Large intestine (tissue), 3 donors: ENCODE measurements at regions not wholly inside any gene's neighbourhood (a gene's known extent, or its start where the extent isn't known, plus 50 kb on each side); places are given as distances from the start of the nearest gene placed in this dataset.
A peak's percentile ranks its signal among the peaks of the same experiment; 100 is the strongest.

Experiments
- DNase-seq, 2 donors: peaks; one replicate each; pipeline versions ENCODE4 v3.0.0 to v3.0.0-alpha.2; 2013
- H3K27ac ChIP-seq: one replicate; pipeline ENCODE4 v1.5.1; 2013; ENCODE audit warnings: low read length
- H3K27me3 ChIP-seq: 2 replicates; pipeline ENCODE4 v1.6.1; 2013; ENCODE audit warnings: low read length; ENCODE audit not compliant: control insufficient read depth, insufficient read depth
- H3K36me3 ChIP-seq: 2 replicates; pipeline ENCODE4 v1.6.1; 2013; ENCODE audit warnings: low read length; ENCODE audit not compliant: control insufficient read depth, insufficient read depth
- H3K4me1 ChIP-seq: one replicate; pipeline ENCODE4 v1.6.1; 2013; ENCODE audit warnings: low read length; ENCODE audit not compliant: control insufficient read depth, insufficient read depth
- H3K4me3 ChIP-seq: one replicate; pipeline ENCODE4 v1.5.1; 2013; ENCODE audit warnings: low read length
- H3K9me3 ChIP-seq: one replicate; pipeline ENCODE4 v1.6.1; 2013; ENCODE audit warnings: mild to moderate bottlenecking, low read depth, low read length, moderate library complexity; ENCODE audit not compliant: control insufficient read depth
- WGBS: methylation state at CpG from one replicate; pipeline ENCODE4 v1.1.5; 2013; ENCODE audit warnings: low lambda C conversion rate; ENCODE audit not compliant: insufficient coverage; 5-methylcytosine and 5-hydroxymethylcytosine counted together

DNA sequence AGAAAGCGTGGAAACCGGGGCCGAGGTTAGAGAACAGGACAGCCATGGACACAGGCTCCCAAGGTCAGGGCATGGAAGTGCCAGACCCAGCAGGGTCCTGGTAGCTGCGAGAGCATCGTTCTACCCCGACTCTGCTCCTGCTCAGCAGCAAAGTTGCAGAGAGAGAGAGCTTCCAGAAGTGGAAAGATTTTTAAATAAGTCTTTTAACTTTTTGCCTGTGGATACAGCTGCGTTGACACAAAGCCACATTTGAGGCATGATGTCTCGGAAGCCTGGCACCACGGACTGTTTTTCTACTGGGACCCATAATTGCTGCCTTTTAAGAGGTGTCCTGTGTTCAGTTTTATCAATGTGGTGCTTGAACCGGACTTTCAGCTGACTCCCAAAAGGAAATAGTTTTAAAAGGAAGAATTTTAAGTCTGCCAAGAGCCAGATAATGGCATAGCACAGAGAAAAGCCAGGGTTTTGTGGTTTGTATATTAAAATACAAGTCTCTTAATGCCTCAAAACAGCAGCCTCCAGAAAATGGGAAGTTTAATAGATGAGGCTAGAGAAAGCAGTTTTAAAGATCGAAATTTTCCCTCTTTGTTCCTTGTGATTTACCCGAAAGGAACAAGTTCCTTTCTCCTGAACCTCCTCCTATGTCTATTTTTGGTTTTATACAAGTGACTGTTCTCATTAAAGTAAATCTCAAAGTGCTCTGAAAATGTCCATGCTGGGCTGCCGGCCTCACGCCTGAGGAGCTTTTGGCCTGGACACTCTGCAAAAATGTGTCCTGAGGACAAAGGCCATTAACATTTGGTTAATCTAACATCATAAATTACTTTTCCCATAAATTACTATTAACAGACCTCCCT lies 91.5 kb downstream of the RIN2 start:
- no peaks in the 10 kb centered on the region for H3K9me3 ChIP-seq
- no peak overlapping the region for H3K27ac ChIP-seq
- no peaks in the 10 kb centered on the region for H3K27me3 ChIP-seq
- WGBS = 44% methylated on average over 2 of the region's 14 CpGs
- H3K4me1 ChIP-seq = peaks cover 9% of the 10 kb centered on the region
- no peak overlapping the region for H3K4me3 ChIP-seq
- H3K36me3 ChIP-seq = no peaks in the 10 kb centered on the region
- DNase-seq = no peak

GRCh38 chr20:19850198-19850533 lies 92.1 kb downstream of the RIN2 start:
- peak in 1 of 2 donors; percentile 51 for DNase-seq
- WGBS = no CpG with 5 or more reads among the region's 4 CpGs

DNA sequence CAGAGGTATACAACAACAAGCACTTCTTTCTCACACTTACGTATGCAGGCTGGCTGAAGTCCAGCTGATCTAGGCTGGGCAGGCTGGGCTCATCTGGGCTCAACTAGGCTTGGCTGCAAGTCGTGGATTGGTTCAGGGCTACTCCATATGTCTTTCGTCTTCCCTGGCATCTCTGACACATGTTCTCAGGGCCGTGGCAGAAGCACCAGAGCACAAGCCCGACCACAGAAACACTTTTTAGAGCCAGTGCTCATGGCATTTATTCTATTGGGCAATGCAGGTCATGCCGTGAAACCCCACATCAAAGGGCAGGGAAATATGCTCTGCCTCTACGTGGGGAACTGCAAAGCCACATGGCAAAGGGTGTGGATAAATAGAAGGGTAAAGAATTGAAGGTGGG lies 93.8 kb downstream of the RIN2 start:
- no peak for DNase-seq
- no CpG with 5 or more reads among the region's 7 CpGs for WGBS
- H3K4me3 ChIP-seq = no peak overlapping the region
- peaks cover 9% of the 10 kb centered on the region for H3K4me1 ChIP-seq
- no peak overlapping the region for H3K27ac ChIP-seq
- H3K9me3 ChIP-seq = no peaks in the 10 kb centered on the region
- H3K36me3 ChIP-seq = no peaks in the 10 kb centered on the region
- H3K27me3 ChIP-seq = no peaks in the 10 kb centered on the region

More at GRCh38 chr20:19850198-19850533, 92.1 kb downstream of the RIN2 start:
- Histone ChIP-seq H3K9me3 (no peaks in the 10 kb centered on the region), H3K27me3 (no peaks in the 10 kb centered on the region), H3K4me1 (peaks cover 9% of the 10 kb centered on the region), H3K27ac (no peak overlapping the region), H3K36me3 (no peaks in the 10 kb centered on the region), H3K4me3 (no peak overlapping the region)

DNA sequence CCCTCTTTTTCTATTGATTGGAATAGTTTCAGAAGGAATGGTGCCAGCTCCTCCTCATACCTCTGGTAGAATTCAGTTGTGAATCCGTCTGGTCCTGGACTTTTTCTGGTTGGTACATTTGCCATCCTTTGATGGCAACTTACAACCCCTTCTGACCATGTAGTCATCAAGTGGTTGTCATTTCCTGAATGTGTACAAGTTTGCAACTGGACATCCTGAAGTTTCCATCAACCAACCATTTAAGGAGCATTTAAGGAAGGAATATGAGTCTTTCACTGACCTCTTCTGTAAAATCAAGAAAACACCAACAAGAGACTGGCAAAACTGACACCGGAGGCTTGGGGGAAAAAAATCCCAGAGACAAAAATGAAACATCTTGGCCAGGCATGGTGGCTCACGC lies 97.4 kb downstream of the RIN2 start:
- Histone ChIP-seq H3K27ac (no peak overlapping the region), H3K4me3 (no peak overlapping the region), H3K27me3 (no peaks in the 10 kb centered on the region), H3K9me3 (no peaks in the 10 kb centered on the region), H3K4me1 (peaks cover 16% of the 10 kb centered on the region), H3K36me3 (no peaks in the 10 kb centered on the region)
- DNase-seq = no peak
- no CpG with 5 or more reads among the region's 3 CpGs for WGBS

GRCh38 chr20:19858466-19859371 lies 100.7 kb downstream of the RIN2 start:
- Histone ChIP-seq H3K9me3 (no peaks in the 10 kb centered on the region), H3K27ac (no peak overlapping the region), H3K4me1 (peaks cover 27% of the 10 kb centered on the region), H3K4me3 (no peak overlapping the region), H3K27me3 (no peaks in the 10 kb centered on the region), H3K36me3 (no peaks in the 10 kb centered on the region)
- 48% methylated on average over 3 of the region's 9 CpGs for WGBS
- DNase-seq = no peak

DNA sequence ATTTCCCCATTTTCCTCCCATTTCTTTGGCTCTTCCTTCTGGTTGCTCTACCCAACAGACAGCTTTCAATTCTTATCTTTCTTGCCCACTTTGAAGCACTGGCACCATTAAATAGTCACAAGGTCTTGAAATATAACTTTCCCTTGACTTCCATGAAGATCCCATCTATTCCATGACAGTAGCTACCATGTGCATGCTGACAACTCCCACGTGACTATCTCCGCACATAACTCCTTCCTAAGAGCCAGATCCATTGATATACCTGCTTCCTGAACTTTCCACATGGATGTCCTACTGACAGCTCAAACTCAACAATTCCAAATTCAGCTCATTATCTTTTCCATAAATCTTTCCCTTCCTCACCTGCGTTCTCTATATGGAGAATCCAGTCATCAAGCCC lies 101.4 kb downstream of the RIN2 start:
- no peaks in the 10 kb centered on the region for H3K9me3 ChIP-seq
- WGBS = no CpG with 5 or more reads among the region's 3 CpGs
- peak overlapping the region; percentile 91 for H3K27ac ChIP-seq
- peaks cover 27% of the 10 kb centered on the region for H3K4me1 ChIP-seq
- H3K4me3 ChIP-seq = no peak overlapping the region
- no peaks in the 10 kb centered on the region for H3K27me3 ChIP-seq
- no peak for DNase-seq
- H3K36me3 ChIP-seq = no peaks in the 10 kb centered on the region

DNA sequence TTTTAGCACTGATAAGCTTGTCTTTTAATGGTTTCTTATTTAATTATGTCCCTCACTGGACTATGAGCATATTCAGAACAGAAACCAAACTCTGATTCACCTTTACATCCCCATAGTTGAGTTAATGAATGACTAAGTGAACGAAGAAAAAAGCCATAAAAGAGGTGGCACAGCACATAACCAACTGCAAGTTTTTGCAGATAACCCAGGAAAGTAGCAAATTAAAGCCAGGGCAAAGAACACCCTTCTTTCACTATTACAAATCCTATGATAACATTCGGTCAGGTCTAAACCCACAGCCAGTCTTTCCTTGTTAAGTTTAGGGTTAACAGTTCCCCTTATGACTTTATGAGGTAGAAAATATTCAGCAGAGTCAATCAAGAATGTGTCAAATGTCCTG lies 102.7 kb downstream of the RIN2 start:
- no peak overlapping the region for H3K4me3 ChIP-seq
- DNase-seq = peak; percentile 76 to 93
- WGBS = no CpG with 5 or more reads among the region's 2 CpGs
- no peaks in the 10 kb centered on the region for H3K36me3 ChIP-seq
- H3K9me3 ChIP-seq = no peaks in the 10 kb centered on the region
- no peaks in the 10 kb centered on the region for H3K27me3 ChIP-seq
- peaks cover 27% of the 10 kb centered on the region for H3K4me1 ChIP-seq
- H3K27ac ChIP-seq = peak overlapping the region; percentile 91

DNA sequence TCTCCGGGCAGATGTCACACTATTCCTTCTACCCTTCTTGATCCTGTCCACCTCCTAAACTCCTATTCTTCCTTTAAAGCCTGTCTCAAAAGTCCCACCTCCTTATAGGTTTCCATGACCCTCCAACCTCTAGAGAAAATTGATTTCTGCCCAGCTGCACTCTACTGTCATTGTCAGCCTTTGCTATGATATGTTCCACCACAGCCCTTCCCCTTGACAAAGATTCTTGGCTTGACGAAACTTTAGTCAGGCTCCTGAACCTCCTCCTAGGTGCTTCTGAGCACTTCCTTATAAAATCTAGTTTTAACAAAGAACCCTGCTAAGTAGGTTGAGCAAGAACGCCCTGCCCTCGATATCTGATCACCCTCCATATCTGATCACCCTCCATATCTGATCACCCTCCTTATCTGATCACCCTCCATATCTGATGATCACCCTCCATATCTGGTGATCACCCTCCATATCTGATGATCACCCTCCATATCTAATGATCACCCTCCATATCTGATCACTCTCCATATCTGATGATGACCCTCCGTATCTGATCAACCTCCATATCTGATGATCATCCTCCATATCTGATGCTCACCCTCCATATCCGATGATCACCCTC lies 103.2 kb downstream of the RIN2 start:
- Histone ChIP-seq H3K4me1 (peaks cover 27% of the 10 kb centered on the region), H3K27ac (peak overlapping the region; percentile 91), H3K4me3 (no peak overlapping the region), H3K27me3 (no peaks in the 10 kb centered on the region), H3K36me3 (no peaks in the 10 kb centered on the region), H3K9me3 (no peaks in the 10 kb centered on the region)
- DNase-seq = no peak
- WGBS = 49% methylated on average over 5 of the region's 6 CpGs

GRCh38 chr20:19864130-19864529 lies 106.1 kb downstream of the RIN2 start:
- Histone ChIP-seq H3K27ac (no peak overlapping the region), H3K4me3 (no peak overlapping the region), H3K9me3 (no peaks in the 10 kb centered on the region), H3K4me1 (peaks cover 28% of the 10 kb centered on the region), H3K27me3 (no peaks in the 10 kb centered on the region), H3K36me3 (no peaks in the 10 kb centered on the region)
- no CpG with 5 or more reads among the region's 3 CpGs for WGBS
- DNase-seq = no peak

DNA sequence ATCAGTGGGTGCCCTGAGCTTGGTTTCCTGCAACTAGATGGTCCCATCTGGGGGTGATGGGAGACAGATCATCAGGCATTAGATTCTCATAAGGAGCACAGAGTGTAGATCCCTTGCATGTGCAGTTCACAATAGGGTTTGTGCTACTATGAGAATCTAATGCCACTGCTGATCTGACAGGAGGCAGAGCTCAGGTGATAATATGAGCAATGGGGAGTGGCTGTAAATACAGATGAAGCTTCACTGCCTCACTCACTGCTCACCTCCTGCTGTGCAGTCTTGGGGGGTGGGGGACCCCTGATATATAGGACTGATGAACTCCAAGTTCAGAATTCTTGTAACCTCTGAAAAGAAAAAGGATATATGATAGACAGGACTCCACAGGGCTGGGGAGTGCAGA lies 108.0 kb downstream of the RIN2 start:
- DNase-seq = no peak
- H3K27me3 ChIP-seq = no peaks in the 10 kb centered on the region
- H3K27ac ChIP-seq = no peak overlapping the region
- H3K4me3 ChIP-seq = no peak overlapping the region
- no peaks in the 10 kb centered on the region for H3K9me3 ChIP-seq
- peaks cover 16% of the 10 kb centered on the region for H3K4me1 ChIP-seq
- H3K36me3 ChIP-seq = no peaks in the 10 kb centered on the region
